NB4 (cell line): ENCODE measurements at regions not wholly inside any gene's neighbourhood (a gene's known extent, or its start where the extent isn't known, plus 50 kb on each side); places are given as distances from the start of the nearest gene placed in this dataset.

ENCODE experiments used
- MYC ChIP-seq: IDR thresholded peaks from 2 replicates; pipeline ENCODE4 v1.6.1; 2011; ENCODE audit warnings: low read depth, low read length
- POLR2A ChIP-seq: IDR thresholded peaks from 2 replicates; pipeline ENCODE4 v1.6.1; 2011; ENCODE audit warnings: mild to moderate bottlenecking; ENCODE audit not compliant: insufficient read length; ENCODE audit errors: extremely low read depth
- TF ChIP-seq, protein P1 (sequence below): IDR thresholded peaks from one replicate; pipeline ENCODE4 v1.5.1; 2012; ENCODE audit warnings: low read depth, low read length

DNA sequence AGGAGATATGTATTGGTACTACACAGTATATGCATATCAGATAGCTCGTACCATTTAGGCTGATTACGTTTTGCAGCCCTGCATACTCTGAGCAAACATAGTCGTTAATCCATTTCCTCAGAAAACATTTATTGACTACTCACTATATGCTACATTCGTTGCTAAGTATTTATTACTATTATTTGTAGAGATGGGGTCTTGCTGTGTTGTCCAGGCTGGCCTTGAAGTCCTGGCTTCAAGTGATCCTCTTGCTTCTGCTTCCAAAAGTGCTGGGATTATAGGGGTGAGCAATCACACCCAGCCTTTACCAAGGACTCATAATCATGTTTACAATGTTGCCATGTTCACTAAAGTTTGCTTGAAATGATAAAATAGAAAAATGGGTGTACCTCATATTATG lies 174.7 kb downstream of the ARL4A start:
- TF ChIP-seq MYC: no peak
- TF ChIP-seq POLR2A: no peak
- TF ChIP-seq, protein P1, sequence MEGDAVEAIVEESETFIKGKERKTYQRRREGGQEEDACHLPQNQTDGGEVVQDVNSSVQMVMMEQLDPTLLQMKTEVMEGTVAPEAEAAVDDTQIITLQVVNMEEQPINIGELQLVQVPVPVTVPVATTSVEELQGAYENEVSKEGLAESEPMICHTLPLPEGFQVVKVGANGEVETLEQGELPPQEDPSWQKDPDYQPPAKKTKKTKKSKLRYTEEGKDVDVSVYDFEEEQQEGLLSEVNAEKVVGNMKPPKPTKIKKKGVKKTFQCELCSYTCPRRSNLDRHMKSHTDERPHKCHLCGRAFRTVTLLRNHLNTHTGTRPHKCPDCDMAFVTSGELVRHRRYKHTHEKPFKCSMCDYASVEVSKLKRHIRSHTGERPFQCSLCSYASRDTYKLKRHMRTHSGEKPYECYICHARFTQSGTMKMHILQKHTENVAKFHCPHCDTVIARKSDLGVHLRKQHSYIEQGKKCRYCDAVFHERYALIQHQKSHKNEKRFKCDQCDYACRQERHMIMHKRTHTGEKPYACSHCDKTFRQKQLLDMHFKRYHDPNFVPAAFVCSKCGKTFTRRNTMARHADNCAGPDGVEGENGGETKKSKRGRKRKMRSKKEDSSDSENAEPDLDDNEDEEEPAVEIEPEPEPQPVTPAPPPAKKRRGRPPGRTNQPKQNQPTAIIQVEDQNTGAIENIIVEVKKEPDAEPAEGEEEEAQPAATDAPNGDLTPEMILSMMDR: no peak
